H9 (cell line): ENCODE measurements at regions not wholly inside any gene's neighbourhood (a gene's known extent, or its start where the extent isn't known, plus 50 kb on each side); places are given as distances from the start of the nearest gene placed in this dataset.

Experiments
- DNase-seq: peaks from one replicate; pipeline ENCODE4 v3.0.0-alpha.2; 2017
- H2AFZ ChIP-seq: one replicate; pipeline ENCODE4 v1.6.1; 2013; ENCODE audit warnings: mild to moderate bottlenecking, low read length, control low read depth, moderate library complexity
- H2AK5ac ChIP-seq: 2 replicates; pipeline ENCODE4 v1.6.1; 2013; ENCODE audit warnings: low read length, control low read depth, mixed read lengths; ENCODE audit not compliant: insufficient read length
- H2BK120ac ChIP-seq: one replicate; pipeline ENCODE4 v1.6.1; 2013; ENCODE audit warnings: low read depth, mild to moderate bottlenecking, low read length, control low read depth, inconsistent platforms; ENCODE audit not compliant: poor library complexity, severe bottlenecking
- H2BK12ac ChIP-seq: 2 replicates; pipeline ENCODE4 v1.6.1; 2013; ENCODE audit warnings: low read length, control low read depth, mixed read lengths, low read depth; ENCODE audit not compliant: insufficient read length
- H2BK15ac ChIP-seq: 2 replicates; pipeline ENCODE4 v1.6.1; 2013; ENCODE audit warnings: low read depth, low read length, control low read depth
- H2BK20ac ChIP-seq: one replicate; pipeline ENCODE4 v1.6.1; 2013; ENCODE audit warnings: low read depth, mild to moderate bottlenecking, low read length, control low read depth, inconsistent platforms; ENCODE audit not compliant: poor library complexity, severe bottlenecking
- H2BK5ac ChIP-seq: 2 replicates; pipeline ENCODE4 v1.6.1; 2013; ENCODE audit warnings: low read length, control low read depth, mixed read lengths; ENCODE audit not compliant: insufficient read length
- H3K14ac ChIP-seq: 2 replicates; pipeline ENCODE4 v1.6.1; 2013; ENCODE audit warnings: low read length, control low read depth; ENCODE audit not compliant: insufficient read depth
- H3K18ac ChIP-seq: 2 replicates; pipeline ENCODE4 v1.6.1; 2013; ENCODE audit warnings: low read depth, mild to moderate bottlenecking, mixed read lengths, low read length, control low read depth; ENCODE audit not compliant: insufficient read length
- H3K23ac ChIP-seq: 2 replicates; pipeline ENCODE4 v1.6.1; 2013; ENCODE audit warnings: low read length, control low read depth, mixed read lengths, low read depth; ENCODE audit not compliant: insufficient read length
- H3K23me2 ChIP-seq: 2 replicates; pipeline ENCODE4 v1.6.1; 2013; ENCODE audit warnings: low read depth, mild to moderate bottlenecking, mixed read lengths, low read length, control low read depth; ENCODE audit not compliant: insufficient read length, poor library complexity, severe bottlenecking
- H3K27ac ChIP-seq: 2 replicates; pipeline ENCODE4 v1.5.1; 2013; ENCODE audit warnings: low read length, control low read depth, mixed read lengths, low read depth; ENCODE audit not compliant: insufficient read length
- H3K27me3 ChIP-seq: 2 replicates; pipeline ENCODE4 v1.6.1; 2013; ENCODE audit warnings: low read length, control low read depth, inconsistent platforms; ENCODE audit not compliant: insufficient read depth
- H3K4ac ChIP-seq: 2 replicates; pipeline ENCODE4 v1.6.1; 2013; ENCODE audit warnings: low read depth, mild to moderate bottlenecking, control low read depth, inconsistent platforms, low read length, moderate library complexity
- H3K4me1 ChIP-seq: 2 replicates; pipeline ENCODE4 v1.6.1; 2013; ENCODE audit warnings: low read length, control low read depth, inconsistent platforms; ENCODE audit not compliant: insufficient read depth
- H3K4me2 ChIP-seq: 2 replicates; pipeline ENCODE4 v1.6.1; 2013; ENCODE audit warnings: low read length, control low read depth, mixed read lengths; ENCODE audit not compliant: insufficient read length, insufficient read depth
- H3K56ac ChIP-seq: 2 replicates; pipeline ENCODE4 v1.6.1; 2013; ENCODE audit warnings: low read depth, mild to moderate bottlenecking, mixed read lengths, low read length, control low read depth; ENCODE audit not compliant: insufficient read length
- H3K79me1 ChIP-seq: 2 replicates; pipeline ENCODE4 v1.6.1; 2013; ENCODE audit warnings: low read depth, mild to moderate bottlenecking, moderate library complexity, low read length, control low read depth, inconsistent platforms; ENCODE audit not compliant: insufficient read depth, poor library complexity, severe bottlenecking
- H3K79me2 ChIP-seq: 2 replicates; pipeline ENCODE4 v1.6.1; 2013; ENCODE audit warnings: low read length, control low read depth, inconsistent platforms; ENCODE audit not compliant: insufficient read depth
- H3K9ac ChIP-seq: 2 replicates; pipeline ENCODE4 v1.6.1; 2013; ENCODE audit warnings: low read length, control low read depth, mixed read lengths; ENCODE audit not compliant: insufficient read length; ENCODE audit errors: extremely low read depth
- H3K9me3 ChIP-seq: one replicate; pipeline ENCODE4 v1.6.1; 2013; ENCODE audit warnings: low read depth, low read length, inconsistent platforms; ENCODE audit not compliant: control insufficient read depth
- H3T11ph ChIP-seq: one replicate; pipeline ENCODE4 v1.6.1; 2013; ENCODE audit warnings: mild to moderate bottlenecking, low read length, control low read depth, inconsistent platforms
- H4K20me1 ChIP-seq: one replicate; pipeline ENCODE4 v1.6.1; 2013; ENCODE audit not compliant: control insufficient read depth, insufficient read length, insufficient read depth
- H4K5ac ChIP-seq: 2 replicates; pipeline ENCODE4 v1.6.1; 2013; ENCODE audit warnings: low read depth, mild to moderate bottlenecking, mixed read lengths, low read length, control low read depth; ENCODE audit not compliant: insufficient read length
- H4K8ac ChIP-seq: replicated peaks from 2 replicates; pipeline ENCODE4 v1.6.1; 2013; ENCODE audit warnings: low read length, control low read depth, mixed read lengths, low read depth; ENCODE audit not compliant: insufficient read length
- H4K91ac ChIP-seq: 2 replicates; pipeline ENCODE4 v1.6.1; 2013; ENCODE audit warnings: low read depth, mild to moderate bottlenecking, moderate library complexity, mixed read lengths, low read length, control low read depth; ENCODE audit not compliant: insufficient read length
- H3K27ac Mint-ChIP-seq, 3 experiments: 2 replicates in 2 of 3; 3 replicates in 1 of 3; pipeline ENCODE4 v1.8.0; 2020 to 2021; ENCODE audit warnings: mixed read lengths in 3 of 3, mild to moderate bottlenecking in 1 of 3, moderate library complexity in 1 of 3
- H3K27me3 Mint-ChIP-seq: 2 replicates; pipeline ENCODE4 v1.8.0; 2021; ENCODE audit warnings: low read depth, mild to moderate bottlenecking, moderate library complexity, mixed read lengths
- H3K36me3 Mint-ChIP-seq, 3 experiments: 2 replicates in 2 of 3; 3 replicates in 1 of 3; pipeline ENCODE4 v1.8.0; 2020 to 2021; ENCODE audit warnings: low read depth in 3 of 3, mixed read lengths in 3 of 3; ENCODE audit not compliant: insufficient read depth in 1 of 3
- H3K4me1 Mint-ChIP-seq, 2 experiments: 2 replicates each; pipeline ENCODE4 v1.8.0; 2020; ENCODE audit warnings: mixed read lengths in 2 of 2
- H3K4me3 Mint-ChIP-seq, 2 experiments: 2 replicates in 1 of 2; 3 replicates in 1 of 2; pipeline ENCODE4 v1.8.0; 2020 to 2021; ENCODE audit warnings: mild to moderate bottlenecking in 2 of 2, mixed read lengths in 2 of 2, moderate library complexity in 1 of 2
- H3K9me3 Mint-ChIP-seq, 2 experiments: 2 replicates in 1 of 2; 3 replicates in 1 of 2; pipeline ENCODE4 v1.8.0; 2020; ENCODE audit warnings: mild to moderate bottlenecking in 2 of 2, mixed read lengths in 2 of 2, moderate library complexity in 1 of 2
- CTCF ChIP-seq: fragments of 200-600 bp; sonication (generic); conservative IDR thresholded peaks from 3 replicates; pipeline ENCODE4 v1.8.0; 2021; ENCODE audit warnings: antibody characterized with exemption, mild to moderate bottlenecking
- WGBS: extraction: QIAGEN DNeasy Blood & Tissue Kit; methylation state at CpG from one replicate; pipeline ENCODE4 v1.1.7; 2013; ENCODE audit warnings: missing lambda C conversion rate, low lambda C conversion rate, mixed read lengths; ENCODE audit not compliant: insufficient read length; ENCODE audit errors: extremely low coverage; 5-methylcytosine and 5-hydroxymethylcytosine counted together

GRCh38 chr21:43277481-43278351 lies 108.9 kb downstream of the CRYAA start:
- Histone ChIP-seq H2AK5ac (no peak overlapping the region), H3K23me2 (no peaks in the 10 kb centered on the region), H3K4me2 (peak overlapping the region; percentile 35), H2BK120ac (no peak overlapping the region), H3K56ac (no peak overlapping the region), H2BK12ac (no peak overlapping the region), H3K18ac (no peak overlapping the region), H3K23ac (no peak overlapping the region), H2BK20ac (no peak overlapping the region), H3K27me3 (no peaks in the 10 kb centered on the region), H4K8ac (no peak overlapping the region), H2AFZ (no peak overlapping the region), H3K14ac (no peak overlapping the region; the same call in 1 of the 2 replicates), H3T11ph (no peak overlapping the region), H3K79me2 (no peaks in the 10 kb centered on the region), H4K20me1 (no peaks in the 10 kb centered on the region), H3K27ac (no peak overlapping the region), H3K79me1 (no peaks in the 10 kb centered on the region), H4K5ac (no peak overlapping the region), H3K4ac (no peak overlapping the region), H3K4me1 (peaks cover 5% of the 10 kb centered on the region; the same call in 1 of the 2 replicates), H3K9me3 (no peaks in the 10 kb centered on the region), H3K9ac (no peak overlapping the region), H2BK5ac (no peak overlapping the region), H4K91ac (no peak overlapping the region), H2BK15ac (no peak overlapping the region)
- WGBS: no CpG with 5 or more reads among the region's 30 CpGs
- Mint-ChIP-seq H3K27me3 (peaks cover 21% of the 10 kb centered on the region), H3K4me3 (peak overlapping the region in 1 of 2 experiments; percentile 43; a peak in 2 of 5 replicates), H3K4me1 (peaks cover 24 to 40% of the 10 kb centered on the region in 2 experiments), H3K36me3 (no peaks in the 10 kb centered on the region; a peak in 2 of 7 replicates), H3K27ac (no peak overlapping the region), H3K9me3 (no peaks in the 10 kb centered on the region)
- no peak for TF ChIP-seq CTCF
- no peak for DNase-seq
